Activated naive CD4-positive, alpha-beta T cell treated with Interleukin-2 at 50 U/mL for 16 hours (primary cell): ENCODE measurements at regions not wholly inside any gene's neighbourhood (a gene's known extent, or its start where the extent isn't known, plus 50 kb on each side); places are given as distances from the start of the nearest gene placed in this dataset.
"Not testable (repeated sequence)": the region's sequence is repeated elsewhere in the genome, so short reads cannot be mapped to it uniquely, and the experiment has no call there.

Source experiments
- DNase-seq: peaks from one replicate; pipeline ENCODE4 v3.0.0-alpha.2; 2020

DNA sequence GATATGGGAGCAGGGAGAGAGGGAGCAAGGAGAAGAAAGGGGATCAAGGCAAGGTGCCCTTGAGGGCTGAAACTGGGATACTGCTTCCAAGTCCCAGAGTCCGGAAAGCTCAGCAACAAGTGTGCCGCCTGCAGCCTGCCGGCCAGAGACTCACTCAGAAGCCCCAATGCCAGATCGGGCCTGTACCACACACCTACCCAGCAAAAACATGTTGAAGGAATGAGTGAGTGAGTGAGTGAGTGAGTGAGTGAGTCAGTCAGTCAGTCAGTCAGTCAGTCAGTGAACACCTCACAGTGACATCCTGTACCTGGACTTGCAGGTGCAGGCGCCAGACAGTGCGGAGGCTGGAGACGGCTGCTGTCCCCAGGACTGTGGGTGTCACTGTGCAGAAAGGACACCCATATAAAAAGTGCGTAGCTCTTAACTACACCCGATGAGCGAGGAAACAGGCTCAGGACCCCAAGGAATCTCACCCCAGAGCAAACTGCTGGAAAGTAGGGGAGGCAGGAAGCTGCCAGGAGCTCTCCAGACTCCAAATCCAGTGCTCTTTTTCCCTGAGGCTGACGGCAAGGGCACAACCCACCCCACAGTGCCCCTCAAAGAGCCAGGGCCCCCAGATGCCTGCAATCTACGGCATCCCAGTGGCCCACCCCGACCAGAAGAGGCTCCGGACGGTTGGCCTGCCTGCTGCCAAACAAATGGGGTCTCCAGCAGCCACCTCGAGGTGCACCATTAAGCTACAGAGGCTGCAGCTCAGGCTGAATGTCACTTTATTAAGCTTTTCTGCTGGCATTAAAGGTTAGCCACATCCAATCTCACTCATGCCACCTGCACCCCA, 261.7 kb downstream of the NPHP4 start:
- DNase-seq: no peak

DNA sequence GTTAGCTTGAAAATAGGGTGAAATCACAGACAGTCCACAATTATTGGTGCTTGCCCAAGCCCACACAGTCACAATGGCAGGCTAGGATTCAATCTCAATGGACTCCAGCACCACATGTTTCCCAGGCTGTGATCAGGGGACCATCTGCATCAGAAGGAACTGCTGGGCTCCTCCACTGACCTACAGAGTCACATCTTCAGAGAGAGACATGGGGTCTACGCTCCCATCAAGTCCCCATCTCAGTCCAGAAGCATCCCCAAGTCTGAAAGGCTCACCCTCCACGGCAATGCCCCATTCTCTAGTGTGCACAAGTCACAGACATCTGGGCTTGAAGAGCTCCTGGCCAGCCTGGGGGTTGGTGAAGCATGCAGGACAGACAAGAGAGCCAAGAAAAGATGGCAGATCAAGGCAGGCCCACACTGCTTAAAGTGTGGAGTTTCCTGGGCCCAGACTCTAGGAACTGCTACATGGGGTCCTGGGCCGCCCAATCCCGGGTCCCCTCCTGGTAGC, 262.5 kb downstream of the NPHP4 start:
- DNase-seq: no peak

DNA sequence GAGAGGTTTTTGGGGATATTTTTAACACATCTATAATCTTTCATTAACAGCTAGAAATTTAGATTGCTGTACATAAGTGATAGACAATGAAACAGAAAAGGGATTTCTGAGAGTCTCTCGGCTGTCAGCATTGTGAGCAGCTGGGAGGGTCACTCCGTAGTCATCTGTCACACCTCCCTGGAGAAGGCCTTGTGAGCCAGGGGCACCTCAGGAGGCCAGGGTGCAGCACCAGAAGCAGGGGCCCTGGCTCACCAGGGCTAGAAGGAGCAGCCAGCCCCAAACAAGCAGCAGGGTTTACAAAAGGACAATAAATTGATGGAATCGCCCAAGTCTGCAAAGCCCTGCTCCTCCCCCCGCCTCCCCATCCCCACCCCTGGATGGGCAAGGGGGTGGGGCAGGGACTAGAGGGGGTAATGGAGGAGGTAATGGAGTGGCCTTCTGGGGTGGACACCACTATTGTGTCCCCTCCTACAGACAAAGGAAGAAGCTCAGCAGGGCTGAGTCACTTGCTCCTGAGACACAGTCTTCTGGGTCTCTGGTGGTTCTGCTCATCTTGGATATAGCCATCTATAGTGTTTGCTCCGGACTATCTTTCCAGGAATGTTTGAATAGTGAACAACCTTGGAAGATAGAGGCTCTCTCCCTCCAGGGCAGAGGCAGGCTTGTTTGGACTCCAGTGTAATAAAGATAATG, 263.4 kb downstream of the NPHP4 start:
- DNase-seq: no peak

GRCh38 chr1:5727871-5728643, 264.2 kb downstream of the NPHP4 start:
- DNase-seq: no peak

DNA sequence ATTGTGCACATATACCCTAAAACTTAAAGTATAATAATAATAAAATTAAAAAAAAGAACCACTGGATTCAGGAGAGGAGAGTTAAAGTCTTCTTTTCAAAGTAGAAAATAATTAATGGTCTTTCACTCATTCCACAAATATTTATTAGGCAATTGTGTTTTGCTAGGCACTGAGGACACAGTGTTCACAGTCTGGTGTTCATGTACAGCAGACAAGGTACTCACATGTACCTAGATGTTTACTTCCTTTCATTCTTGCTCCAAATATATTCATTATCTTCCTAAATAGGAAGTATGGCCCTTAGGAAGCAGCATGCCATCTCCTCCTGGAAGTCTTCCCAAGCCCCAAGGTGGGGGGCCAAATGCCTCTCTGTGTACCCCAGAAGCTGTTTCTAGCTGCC, 265.0 kb downstream of the NPHP4 start:
- no peak for DNase-seq

GRCh38 chr1:5726586-5727184, 265.5 kb downstream of the NPHP4 start:
- not testable (repeated sequence) for DNase-seq

- DNase-seq: no peak
Measured at GRCh38 chr1:5725855-5726585, 266.2 kb downstream of the NPHP4 start.

- no peak for DNase-seq
Measured at GRCh38 chr1:5725406-5725805, 266.8 kb downstream of the NPHP4 start.

DNA sequence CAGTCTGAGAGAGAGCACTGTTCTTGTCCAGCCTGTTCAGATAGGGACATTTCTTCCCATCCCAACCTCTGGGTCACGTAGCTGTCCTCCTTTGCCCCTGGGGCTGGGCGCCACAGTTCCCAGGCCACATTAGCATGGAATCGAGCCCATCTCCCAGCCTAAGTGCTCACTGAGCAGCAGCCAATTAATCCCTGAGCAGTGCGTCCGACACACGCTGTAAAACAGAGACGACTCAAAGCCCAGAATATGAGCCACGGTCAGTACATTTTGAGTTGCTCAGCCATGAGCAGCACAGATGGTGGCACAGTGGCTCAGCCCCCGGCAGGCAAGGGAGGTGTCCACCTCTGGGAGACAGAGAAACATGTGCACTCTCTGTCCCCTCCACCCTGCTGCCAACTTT, 267.4 kb downstream of the NPHP4 start:
- no peak for DNase-seq

- DNase-seq: no peak
Measured at GRCh38 chr1:5722635-5723164, 269.5 kb downstream of the NPHP4 start.

- no peak for DNase-seq
Measured at GRCh38 chr1:5721634-5722215, 270.5 kb downstream of the NPHP4 start.

GRCh38 chr1:5720936-5721335, 271.3 kb downstream of the NPHP4 start:
- no peak for DNase-seq

GRCh38 chr1:5720484-5720883, 271.7 kb downstream of the NPHP4 start:
- no peak for DNase-seq

DNA sequence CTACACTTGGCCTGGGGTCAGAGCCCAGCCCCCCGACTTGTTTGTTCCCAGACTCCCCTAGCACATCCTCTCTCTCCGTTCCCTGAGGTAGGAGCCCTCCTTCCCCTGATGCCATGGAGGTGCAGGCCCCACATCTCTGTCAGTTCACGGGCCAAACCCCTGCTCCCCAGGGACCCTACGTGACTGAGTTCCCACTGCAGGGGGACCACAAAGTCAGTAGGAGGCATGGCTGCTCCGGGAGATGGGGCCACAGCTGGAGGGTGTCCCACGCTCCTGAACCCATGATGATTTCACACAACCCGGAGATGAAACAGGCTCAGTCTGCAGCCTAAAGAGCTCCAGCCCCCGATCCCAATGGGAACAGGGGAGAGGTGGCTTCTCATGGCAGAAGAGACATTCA, 272.2 kb downstream of the NPHP4 start:
- no peak for DNase-seq

DNA sequence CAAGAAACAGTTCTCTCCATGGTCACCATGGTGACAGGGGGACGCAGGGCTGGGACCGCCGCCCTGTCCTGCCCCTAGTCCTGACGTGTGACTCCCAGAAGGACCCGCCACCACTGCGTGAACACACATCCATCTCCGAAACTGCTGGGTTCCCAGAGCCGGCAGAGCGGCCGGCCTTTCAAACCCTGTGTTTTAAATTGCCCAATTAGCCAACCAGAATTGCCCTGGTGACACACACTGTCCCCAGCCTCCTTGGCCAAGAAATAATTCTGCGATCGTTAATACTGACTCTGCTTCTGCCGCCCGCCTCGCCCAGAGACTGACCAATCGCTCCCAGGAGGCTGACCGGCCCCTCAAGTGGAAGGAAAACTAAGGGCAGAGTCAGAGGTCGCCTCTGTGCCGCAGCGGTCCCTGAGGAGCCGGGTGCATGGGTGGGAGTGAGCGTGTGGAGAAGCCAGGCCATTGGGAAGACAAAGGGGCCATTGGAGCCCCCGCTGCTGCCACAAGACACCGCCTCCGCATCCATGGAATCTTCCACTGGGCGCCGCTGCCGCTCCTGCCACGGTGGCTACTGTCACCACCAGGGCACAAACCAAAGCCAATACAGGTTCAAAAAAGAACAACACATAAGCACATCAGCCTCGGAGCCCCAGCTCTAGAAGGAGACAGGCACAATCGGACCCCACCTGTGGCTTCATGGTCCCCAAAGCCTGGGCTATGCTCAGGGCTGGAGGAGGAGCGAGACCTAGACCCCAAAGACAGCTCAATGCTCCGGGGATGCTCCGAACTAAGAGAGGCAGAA, 273.2 kb downstream of the NPHP4 start:
- no peak for DNase-seq

DNA sequence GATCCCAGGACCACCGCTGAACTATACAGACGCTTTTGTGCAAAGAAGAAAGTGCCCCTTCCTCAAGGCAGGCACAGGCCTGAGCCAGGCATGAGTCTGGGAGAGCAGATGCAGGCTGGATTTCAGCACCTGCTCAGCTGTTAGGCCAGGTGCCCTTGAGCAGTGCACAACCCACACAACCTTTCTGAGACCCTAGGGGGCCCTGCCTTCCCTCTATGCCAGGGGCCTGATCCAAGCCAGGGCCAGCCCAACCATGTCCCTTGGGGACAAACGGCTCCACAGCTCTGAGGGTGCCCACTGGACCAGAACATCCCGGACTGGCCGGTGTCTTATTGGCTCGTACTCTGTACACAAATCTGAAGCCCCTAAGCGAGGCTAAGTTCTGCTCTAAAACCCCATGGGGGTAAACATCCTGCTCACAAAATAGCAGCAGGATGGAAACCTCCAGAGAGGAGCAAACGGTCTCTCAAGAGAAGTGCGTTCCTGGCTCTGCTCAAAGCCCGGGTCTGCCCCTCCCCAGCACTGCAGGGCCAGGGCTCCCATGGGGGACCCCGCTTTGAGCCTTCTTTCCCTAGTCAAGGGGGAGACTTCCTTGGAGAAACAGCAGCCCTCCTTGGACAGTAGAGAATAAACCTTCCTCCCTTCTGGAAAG, 275.1 kb downstream of the NPHP4 start:
- no peak for DNase-seq

DNA sequence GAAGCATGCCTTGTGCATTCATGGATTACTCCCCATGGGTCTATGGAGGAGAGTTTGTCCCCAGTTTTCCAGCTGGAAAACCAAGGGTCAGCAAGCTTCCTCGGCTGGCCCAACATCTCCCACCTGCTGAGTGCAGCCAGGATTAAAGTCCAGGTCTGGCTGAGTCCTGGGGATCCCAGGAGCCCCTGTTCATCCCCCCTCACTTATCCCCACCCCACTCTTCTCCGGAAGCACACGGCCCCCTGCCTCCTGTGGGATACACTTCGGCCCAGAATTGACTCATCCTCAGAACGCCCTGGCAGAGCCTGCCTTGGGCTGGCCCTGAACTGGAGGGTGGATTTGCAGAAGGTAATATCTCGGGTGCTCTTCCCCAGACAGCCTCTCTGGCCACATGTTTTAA, 276.1 kb downstream of the NPHP4 start:
- no peak for DNase-seq

DNA sequence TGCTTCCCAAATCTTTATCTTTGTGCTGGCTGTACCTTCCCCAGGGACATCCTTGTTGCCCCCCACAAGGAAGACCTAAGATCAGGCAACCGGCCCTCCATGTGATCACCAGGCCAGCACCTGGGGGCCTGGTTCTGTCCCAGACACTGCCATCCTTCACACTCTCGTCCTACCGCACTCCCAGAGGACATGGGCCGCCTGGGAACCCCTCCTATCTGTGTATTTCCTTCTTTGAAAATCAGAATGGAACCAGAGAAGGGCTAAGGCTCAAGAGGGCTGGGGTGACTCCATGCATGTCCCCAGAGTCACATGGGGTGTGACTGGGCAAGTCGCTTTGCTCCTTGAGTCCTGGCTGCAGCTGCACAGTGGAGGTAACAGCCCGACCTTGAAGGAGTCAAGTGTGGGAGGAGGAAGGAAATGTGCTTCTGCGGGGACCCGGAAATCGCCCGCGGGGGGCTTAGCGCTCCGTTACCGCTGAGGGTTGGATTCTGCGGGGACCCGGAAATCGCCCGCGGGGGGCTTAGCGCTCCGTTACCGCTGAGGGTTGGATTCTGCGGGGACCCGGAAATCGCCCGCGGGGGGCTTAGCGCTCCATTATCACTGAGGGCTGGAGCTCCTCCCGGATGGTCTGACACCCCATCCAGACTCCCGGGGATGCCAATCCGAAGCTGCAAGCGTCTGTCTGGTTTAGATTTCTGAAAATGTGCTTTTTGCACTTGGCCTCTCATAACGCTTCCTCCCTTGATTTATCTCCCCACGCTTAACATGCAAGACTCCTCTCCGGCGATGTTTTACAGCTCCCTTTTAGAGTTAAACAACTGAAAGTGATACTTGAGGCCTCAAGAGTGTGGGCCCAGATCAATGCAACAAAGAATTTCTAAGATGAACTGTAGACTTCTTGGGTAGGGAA, 278.9 kb downstream of the NPHP4 start:
- DNase-seq: no peak
